Parathyroid adenoma (tissue), 2 donors: ENCODE measurements at regions not wholly inside any gene's neighbourhood (a gene's known extent, or its start where the extent isn't known, plus 50 kb on each side); places are given as distances from the start of the nearest gene placed in this dataset.

Experiments used
- H2AFZ ChIP-seq: fragments of 300-600 bp; sonication (generic); one replicate; pipeline ENCODE4 v1.7.0; 2017; ENCODE audit warnings: antibody characterized with exemption, mild to moderate bottlenecking
- H3K27ac ChIP-seq: fragments of 300-600 bp; sonication (generic); one replicate; pipeline ENCODE4 v1.7.0; 2017
- H3K27me3 ChIP-seq: fragments of 300-600 bp; sonication (generic); one replicate; pipeline ENCODE4 v1.7.0; 2017; ENCODE audit warnings: low read length; ENCODE audit not compliant: control insufficient read depth, insufficient read depth
- H3K36me3 ChIP-seq: fragments of 300-600 bp; sonication (generic); one replicate; pipeline ENCODE4 v1.7.0; 2017; ENCODE audit warnings: low read length; ENCODE audit not compliant: control insufficient read depth, insufficient read depth
- H3K4me1 ChIP-seq: fragments of 300-600 bp; sonication (generic); one replicate; pipeline ENCODE4 v1.7.0; 2017; ENCODE audit warnings: control low read depth
- H3K4me2 ChIP-seq: fragments of 300-600 bp; sonication (generic); one replicate; pipeline ENCODE4 v1.7.0; 2017; ENCODE audit warnings: low read length
- H3K4me3 ChIP-seq: fragments of 300-600 bp; sonication (generic); one replicate; pipeline ENCODE4 v1.7.0; 2017; ENCODE audit warnings: low read depth, low read length
- H3K79me2 ChIP-seq: fragments of 300-600 bp; sonication (generic); one replicate; pipeline ENCODE4 v1.7.0; 2017; ENCODE audit warnings: control low read depth
- H3K9ac ChIP-seq: fragments of 300-600 bp; sonication (generic); one replicate; pipeline ENCODE4 v1.7.0; 2017; ENCODE audit warnings: mild to moderate bottlenecking
- H3K9me3 ChIP-seq: fragments of 300-600 bp; sonication (generic); one replicate; pipeline ENCODE4 v1.7.0; 2017; ENCODE audit warnings: low read length; ENCODE audit not compliant: control insufficient read depth
- CTCF ChIP-seq: fragments of 300-600 bp; sonication (generic); IDR thresholded peaks from one replicate; pipeline ENCODE4 v1.7.0; 2017; ENCODE audit warnings: antibody characterized with exemption, mild to moderate bottlenecking
- donor health status: primary hyperparathyroidism.

- Histone ChIP-seq H3K36me3 (no peaks in the 10 kb centered on the region), H3K4me2 (no peak overlapping the region), H3K9me3 (no peaks in the 10 kb centered on the region), H3K4me1 (no peaks in the 10 kb centered on the region), H3K27ac (no peak overlapping the region), H3K4me3 (no peak overlapping the region), H3K79me2 (no peaks in the 10 kb centered on the region), H3K27me3 (no peaks in the 10 kb centered on the region), H3K9ac (no peak overlapping the region), H2AFZ (no peak overlapping the region)
- TF ChIP-seq CTCF: no peak
These were observed 359.7 kb upstream of the PCDH15 start for GRCh38 chr10:55160655-55161283.

GRCh38 chr10:55158633-55159032, 357.6 kb upstream of the PCDH15 start:
- Histone ChIP-seq H3K9ac (no peak overlapping the region), H3K4me2 (no peak overlapping the region), H3K36me3 (no peaks in the 10 kb centered on the region), H3K79me2 (no peaks in the 10 kb centered on the region), H3K9me3 (no peaks in the 10 kb centered on the region), H3K4me3 (no peak overlapping the region), H3K4me1 (no peaks in the 10 kb centered on the region), H3K27me3 (no peaks in the 10 kb centered on the region), H3K27ac (no peak overlapping the region), H2AFZ (no peak overlapping the region)
- no peak for TF ChIP-seq CTCF

GRCh38 chr10:55146032-55146431, 345.0 kb upstream of the PCDH15 start:
- no peaks in the 10 kb centered on the region for H3K4me1 ChIP-seq
- H3K4me3 ChIP-seq: no peak overlapping the region
- H3K9me3 ChIP-seq: peaks cover 4% of the 10 kb centered on the region
- H2AFZ ChIP-seq: no peak overlapping the region
- H3K9ac ChIP-seq: no peak overlapping the region
- H3K27me3 ChIP-seq: no peaks in the 10 kb centered on the region
- no peaks in the 10 kb centered on the region for H3K79me2 ChIP-seq
- H3K27ac ChIP-seq: no peak overlapping the region
- H3K36me3 ChIP-seq: no peaks in the 10 kb centered on the region
- TF ChIP-seq CTCF: no peak
- no peak overlapping the region for H3K4me2 ChIP-seq

GRCh38 chr10:55144001-55144400, 343.0 kb upstream of the PCDH15 start:
- H3K4me1 ChIP-seq: no peaks in the 10 kb centered on the region
- H3K9me3 ChIP-seq: peaks cover 4% of the 10 kb centered on the region
- H3K36me3 ChIP-seq: no peaks in the 10 kb centered on the region
- H3K79me2 ChIP-seq: no peaks in the 10 kb centered on the region
- H3K27ac ChIP-seq: no peak overlapping the region
- H3K27me3 ChIP-seq: no peaks in the 10 kb centered on the region
- no peak overlapping the region for H2AFZ ChIP-seq
- H3K4me3 ChIP-seq: no peak overlapping the region
- no peak overlapping the region for H3K4me2 ChIP-seq
- TF ChIP-seq CTCF: no peak
- H3K9ac ChIP-seq: no peak overlapping the region

- Histone ChIP-seq H3K79me2 (no peaks in the 10 kb centered on the region), H3K27ac (no peak overlapping the region), H3K4me1 (no peaks in the 10 kb centered on the region), H3K4me2 (no peak overlapping the region), H3K9ac (no peak overlapping the region), H3K27me3 (no peaks in the 10 kb centered on the region), H3K4me3 (no peak overlapping the region), H2AFZ (no peak overlapping the region), H3K9me3 (peaks cover 4% of the 10 kb centered on the region), H3K36me3 (no peaks in the 10 kb centered on the region)
- TF ChIP-seq CTCF: no peak
These were observed 340.9 kb upstream of the PCDH15 start for GRCh38 chr10:55141892-55142291.
